ENCODE measurements at regions not wholly inside any gene's neighbourhood (a gene's known extent, or its start where the extent isn't known, plus 50 kb on each side); places are given as distances from the start of the nearest gene placed in this dataset.
"Not testable (repeated sequence)": the region's sequence is repeated elsewhere in the genome, so short reads cannot be mapped to it uniquely, and the experiment has no call there.

DNA sequence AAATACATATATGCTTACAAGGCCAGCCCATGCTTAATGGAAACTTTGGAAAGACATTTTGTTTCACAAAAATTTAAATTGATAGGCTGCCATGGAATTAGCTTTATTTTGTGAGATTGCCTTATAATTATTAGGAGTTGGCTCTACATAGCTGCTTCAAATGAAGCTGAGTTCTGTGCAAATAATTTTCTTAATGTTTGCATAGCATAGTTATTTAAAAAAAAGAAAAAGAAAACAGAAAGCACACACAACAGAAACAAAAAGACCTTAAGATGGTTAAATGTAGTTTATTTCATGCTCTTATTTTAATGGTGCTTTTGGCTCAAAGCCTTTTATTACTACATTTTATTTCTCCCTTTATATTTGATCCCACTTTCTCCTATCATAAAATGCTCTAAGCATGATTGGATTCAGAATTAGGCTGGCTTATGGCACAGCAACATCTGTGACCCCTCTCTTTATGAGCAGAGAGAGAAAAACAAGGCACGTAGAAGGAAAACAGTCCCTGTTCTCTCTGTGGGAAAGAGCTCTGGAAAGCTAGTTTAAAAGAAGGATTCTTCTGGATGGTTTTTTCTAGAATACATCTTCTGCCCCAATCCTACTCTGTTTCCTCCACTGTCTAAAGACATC is 530.5 kb downstream of the NTRK2 start:
- DNase-seq, result no peak

DNA sequence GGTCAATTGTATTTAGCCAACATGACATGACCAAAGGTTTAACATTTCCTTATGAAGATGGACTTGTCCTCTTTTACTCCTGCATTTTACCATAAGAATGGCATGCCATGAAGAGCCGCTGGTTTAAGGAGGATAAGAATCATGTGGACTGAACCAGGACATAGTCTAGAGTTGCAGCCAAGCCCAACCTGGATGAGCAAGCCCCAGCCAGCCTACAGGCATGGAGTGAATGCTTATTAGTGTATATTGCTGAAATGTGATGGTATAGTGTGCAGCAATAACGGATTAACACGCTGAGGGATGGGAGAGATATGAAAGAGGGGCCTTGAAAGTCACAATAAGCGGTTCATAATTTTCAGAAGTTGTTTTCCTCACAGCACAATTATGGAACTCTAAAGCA is 523.2 kb downstream of the NTRK2 start:
- no peak for DNase-seq

DNA sequence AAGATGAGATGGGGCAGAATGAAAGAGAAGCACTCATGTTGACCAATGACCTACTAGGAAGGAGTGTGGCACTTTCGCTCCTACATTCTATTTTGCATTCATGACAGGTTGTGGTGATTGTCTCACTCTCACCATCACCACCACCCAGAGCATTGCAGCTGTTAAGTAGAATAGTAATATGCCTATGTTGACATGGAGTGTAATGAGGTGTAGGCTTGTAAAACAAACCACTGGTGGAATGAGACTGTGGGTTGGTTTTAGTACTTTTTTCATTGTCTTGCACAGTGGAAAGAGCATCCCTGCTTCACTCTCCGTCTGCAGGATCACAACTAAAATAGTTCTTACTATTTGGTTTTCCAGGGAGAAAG is 516.7 kb downstream of the NTRK2 start:
- DNase-seq, result no peak

DNA sequence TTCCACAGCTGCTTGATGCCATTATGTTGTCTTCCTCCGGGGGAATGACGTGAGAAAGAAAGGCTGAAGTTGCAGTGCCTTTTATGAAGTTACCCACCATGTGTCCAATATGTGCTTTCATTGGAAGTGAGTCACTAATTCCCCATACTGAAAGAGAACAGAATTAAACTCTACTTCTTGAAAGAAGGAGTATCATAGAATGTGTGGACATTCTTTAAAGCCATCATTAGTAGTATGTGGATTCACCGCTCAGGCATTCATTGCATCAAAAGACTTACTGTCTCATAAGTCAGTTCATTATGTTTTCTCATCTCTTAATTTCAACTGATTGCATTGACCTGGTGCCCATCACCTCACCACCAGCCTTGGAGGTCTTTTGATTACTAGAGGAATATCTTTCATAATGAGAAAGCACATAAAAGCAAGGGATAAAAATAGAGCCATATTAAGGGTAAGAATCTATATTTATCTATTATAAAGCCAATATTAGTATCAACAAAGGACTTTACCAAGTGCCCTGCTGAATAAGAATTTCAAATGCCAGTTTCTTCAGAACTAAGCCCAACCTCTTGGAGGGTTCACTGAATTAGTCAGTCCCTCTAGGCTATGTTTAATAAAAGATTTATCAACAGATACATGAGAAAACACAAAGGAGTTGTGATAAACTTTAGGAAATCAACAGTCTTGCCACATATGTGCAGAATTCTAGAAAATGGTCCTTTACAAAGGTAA is 516.1 kb downstream of the NTRK2 start:
- no peak for DNase-seq

DNA sequence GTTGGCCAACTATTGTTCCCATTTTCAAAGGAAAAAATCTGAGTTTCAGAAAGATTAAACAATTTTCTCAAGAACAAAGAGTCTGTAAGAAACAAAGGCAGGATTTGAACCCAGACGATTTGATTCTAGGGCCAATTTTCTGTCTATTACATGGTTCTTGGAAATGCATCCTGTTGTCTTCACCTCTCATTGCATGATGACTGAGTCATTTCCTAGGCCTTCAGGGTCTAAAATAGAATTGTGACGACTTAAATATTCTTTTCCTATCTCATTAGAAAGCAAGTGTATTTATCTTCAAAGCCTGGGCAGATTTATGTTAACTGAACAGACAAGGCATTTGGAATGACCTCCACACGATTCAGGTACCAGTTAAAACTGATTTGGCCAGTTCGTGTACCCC is 512.9 kb downstream of the NTRK2 start:
- DNase-seq, result no peak

DNA sequence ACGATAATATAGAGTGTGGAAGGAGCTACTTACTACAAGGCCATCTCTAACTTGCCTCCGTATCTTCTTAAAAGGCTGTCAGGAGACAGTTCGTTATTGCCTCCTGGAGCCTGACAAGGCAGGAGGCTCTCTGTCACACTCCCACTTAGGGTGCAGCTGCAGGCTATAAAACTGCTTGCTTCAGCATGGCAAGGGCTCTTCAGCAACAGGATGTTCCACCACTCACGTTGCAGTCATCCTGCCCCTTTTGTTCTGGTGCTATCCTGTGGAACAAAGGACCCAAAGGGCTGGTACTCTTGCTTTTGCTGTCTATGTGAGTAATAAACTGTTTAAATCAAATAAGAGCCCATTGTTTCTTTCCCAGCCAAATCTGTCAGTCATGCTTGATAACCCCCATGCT is 508.9 kb downstream of the NTRK2 start:
- DNase-seq, result no peak

DNA sequence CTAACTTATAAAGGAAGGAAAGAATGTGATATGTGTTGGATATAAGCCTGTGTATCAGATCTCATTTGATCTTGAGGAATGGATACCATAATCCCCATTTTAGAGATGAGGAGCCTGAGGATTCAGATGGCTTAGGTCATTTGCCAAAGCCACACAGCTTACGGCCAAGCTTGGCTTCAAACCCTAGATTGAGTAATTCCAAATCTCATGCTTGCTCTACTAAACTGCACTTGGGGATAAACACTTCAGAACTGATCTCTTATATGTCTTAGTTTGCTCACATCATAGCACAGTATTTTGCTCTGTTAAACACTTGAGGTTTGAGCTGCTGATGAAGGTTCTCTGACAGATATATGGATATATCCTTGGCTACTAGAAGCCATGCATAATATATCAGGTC is 504.4 kb downstream of the NTRK2 start:
- DNase-seq, result no peak

DNA sequence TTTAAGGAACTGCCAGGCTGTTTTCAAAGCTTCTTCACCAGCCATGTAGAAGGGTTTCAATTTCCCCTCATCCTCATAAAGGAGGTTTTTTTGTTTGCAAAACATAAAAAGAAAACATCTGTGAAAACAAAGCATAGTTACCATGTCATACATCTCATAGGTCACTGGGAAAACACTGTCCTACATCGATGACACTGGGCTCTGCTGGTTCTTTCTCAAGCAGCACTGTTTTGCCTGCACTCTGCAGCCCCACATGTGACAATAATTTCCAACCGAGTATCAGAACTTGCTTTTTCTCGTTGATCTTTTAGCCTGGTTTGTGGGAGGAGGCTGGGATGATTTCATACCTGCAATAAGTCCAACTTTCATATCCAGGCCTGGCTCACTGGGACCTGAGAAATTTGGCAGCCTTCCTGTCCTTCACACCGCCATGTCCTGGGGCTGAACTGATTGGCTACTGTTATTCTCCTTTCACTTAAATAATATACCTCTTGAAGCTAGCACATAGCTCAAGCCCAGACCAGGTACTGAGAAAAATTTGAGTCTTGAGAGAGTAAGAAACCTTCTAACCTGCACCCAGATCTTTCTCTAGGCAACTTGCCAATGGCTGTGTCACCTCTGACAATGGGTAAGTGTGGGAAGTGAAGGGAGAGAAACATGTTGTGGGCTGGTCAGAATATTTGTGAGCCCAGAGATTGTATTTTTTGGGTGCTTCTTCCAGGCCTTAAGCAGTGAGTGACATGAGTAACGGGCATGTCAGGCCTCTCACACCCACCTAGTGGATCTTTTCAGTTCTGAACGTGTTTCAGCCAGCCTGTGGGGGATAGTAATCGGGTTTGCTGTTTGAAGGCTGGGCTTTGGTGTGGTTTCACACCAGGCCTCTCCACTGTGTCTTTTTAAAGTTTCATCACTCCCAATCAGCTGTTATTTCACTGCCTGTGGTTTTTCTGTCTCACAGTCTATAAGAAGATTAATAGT is 502.8 kb downstream of the NTRK2 start:
- no peak for DNase-seq

DNA sequence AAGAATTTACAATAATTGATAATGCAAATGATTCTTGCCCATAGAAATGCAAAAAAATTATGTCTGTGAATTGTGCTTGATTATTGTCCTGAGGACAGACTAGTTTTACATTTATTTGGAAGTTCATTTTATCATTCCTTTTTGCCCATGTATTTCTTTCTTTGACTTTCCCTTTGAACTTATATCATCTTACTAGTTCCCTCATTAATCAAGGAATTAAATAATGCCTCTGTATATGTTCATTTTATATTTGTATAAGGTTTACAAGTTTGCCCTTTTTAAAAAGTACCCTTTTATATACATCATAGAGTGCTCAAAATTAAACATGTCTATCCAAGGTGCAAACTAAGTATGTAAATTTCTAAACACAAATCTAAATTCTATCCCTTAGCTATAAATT is 501.6 kb downstream of the NTRK2 start:
- DNase-seq, result no peak

DNA sequence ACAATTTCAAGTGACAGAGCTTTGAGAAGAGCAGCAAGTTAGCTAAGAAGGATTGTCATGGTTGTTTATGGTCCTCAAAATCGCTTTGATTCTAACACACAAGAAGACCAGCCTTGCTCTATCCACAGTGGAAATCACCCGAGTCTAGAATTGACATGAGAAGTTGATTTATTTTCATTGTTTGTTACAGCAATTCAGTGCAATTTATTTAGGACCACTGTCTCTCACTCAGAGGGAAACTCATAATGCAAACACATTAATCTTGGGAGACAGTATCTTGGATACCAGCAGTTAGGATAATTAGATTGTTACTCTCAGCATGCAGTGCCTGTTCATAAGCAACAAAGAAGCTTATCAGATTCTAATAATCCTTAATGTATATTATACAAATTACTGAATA is 498.9 kb downstream of the NTRK2 start:
- no peak for DNase-seq

DNA sequence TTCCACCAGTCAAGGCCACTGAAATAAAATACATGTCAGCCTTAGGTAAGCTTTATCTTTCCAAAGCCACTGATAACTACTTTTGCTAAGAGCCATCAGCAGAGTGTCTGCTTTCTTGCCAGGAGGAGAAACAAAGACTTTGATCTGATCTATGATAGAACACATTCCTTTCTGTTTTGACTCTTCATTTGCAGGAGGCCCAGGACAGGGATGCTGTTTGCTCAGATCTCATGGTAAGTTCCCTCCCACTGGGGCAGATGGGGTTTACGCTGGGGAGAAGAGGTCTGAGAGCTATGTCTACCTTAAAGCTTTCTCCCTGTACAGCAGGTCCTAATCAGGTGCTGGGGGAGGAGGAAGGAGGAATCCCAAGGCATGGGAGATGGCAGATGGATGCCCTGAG is 497.6 kb downstream of the NTRK2 start:
- no peak for DNase-seq

DNA sequence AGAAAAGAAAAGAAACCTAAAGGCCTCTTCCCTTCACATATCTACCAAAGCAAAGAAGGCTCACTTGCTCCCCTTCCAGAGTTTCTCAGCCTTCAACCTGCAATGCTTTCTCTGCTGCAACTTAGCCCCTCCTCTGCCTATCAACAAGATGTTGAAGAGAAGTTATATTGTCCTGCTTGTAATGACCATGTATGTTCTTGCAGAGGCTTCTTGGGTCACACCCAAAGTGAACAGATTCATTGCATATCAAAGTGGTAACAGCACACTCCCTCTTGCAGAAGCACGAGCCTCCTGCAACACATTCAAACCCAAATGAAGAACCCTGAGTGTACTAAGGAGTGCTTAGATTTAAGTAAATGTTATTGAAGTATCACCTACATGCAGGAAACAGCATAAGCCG is 494.3 kb downstream of the NTRK2 start:
- DNase-seq, result no peak

DNA sequence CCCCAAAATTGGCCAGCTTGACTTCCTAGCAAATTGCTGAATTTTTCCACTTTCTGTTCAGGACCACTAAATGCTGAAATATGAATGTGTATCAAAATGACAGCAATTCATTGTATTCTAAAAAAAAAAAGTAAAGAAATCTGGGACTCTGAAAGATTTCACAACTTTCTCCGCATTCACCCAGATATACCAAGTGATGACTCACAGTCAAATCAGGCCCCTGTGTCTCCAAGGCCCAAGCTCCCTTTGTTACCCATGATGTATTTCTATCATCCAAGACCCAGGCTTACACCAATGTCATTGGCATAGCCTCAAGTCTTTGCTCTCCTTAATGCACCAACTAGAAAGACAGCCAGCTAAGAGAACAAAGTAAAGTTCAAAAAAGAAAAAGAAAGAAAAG is 493.9 kb downstream of the NTRK2 start:
- DNase-seq, result no peak

DNA sequence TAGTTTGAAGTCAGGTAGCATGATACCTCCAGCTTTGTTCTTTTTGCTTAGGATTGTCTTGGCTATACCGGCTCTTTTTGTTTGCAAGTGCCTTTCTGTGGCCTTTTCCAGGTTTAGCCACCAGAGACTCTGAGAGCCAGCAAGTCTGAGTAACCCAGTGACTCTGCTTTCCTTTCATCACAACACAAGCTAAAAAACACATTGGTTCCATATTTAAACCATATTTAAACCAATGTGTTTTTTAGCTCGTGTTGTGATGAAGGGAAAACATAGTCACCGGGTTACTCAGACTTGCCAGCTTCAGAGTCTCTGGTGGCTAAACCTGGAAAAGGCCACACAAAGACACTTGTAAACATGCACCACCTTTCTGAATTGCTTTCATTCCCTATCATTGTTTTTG is 493.3 kb downstream of the NTRK2 start:
- no peak for DNase-seq

DNA sequence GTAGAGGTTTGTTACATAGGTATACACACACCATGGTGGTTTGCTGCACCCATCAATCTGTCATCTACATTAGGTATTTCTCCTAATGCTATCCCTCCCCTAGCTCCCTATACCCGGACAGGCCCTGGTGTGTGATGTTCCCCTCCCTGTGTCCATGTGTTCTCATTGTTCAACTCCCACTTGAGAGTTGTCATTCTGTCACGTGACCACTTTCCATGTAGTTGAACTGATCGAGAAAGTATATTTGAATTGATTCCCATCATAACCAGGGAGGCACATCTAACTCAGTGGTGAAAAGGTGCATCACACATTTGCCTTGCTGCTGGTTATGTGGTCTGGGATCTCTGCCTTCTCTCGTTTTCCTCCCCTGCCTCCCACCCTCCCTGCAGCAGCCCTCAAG is 491.4 kb downstream of the NTRK2 start:
- not testable (repeated sequence) for DNase-seq

DNA sequence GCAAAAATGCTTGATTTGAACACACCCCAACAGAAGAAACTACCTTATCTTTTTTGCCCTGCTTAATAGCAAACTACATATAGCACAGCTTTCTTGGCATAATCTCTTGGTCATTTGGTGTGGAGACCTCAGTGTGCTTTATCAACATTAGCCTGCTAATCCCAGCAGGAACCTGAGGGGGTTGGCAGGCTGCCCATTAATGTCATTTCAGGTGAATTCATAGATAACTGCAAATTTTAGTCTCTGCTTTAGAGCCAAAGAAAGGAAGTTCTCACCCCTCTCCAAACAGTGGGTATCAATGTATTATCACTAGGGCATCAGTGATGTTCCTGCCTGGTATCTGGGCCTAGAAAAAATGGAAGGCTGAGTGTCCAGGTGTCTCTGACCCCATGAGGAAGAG is 489.0 kb downstream of the NTRK2 start:
- no peak for DNase-seq

DNA sequence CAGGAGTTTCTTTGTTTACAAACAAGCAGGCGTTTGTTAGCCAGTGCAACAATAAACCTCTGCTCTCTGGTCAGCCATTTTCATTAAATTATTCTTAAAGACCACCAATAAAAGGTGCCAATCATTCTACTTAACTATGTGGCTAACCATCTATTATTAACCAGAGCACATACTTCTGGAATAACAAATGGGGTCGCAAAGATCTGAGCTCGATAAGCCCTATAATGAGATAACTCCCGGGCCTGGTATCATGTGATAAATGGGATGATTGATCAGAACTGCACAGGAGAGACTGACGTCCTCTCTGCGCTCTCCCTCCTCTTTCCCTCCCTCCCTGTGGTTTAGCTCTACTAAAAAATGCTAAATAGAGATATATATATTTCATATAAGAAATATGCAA is 488.2 kb downstream of the NTRK2 start:
- DNase-seq, result no peak

DNA sequence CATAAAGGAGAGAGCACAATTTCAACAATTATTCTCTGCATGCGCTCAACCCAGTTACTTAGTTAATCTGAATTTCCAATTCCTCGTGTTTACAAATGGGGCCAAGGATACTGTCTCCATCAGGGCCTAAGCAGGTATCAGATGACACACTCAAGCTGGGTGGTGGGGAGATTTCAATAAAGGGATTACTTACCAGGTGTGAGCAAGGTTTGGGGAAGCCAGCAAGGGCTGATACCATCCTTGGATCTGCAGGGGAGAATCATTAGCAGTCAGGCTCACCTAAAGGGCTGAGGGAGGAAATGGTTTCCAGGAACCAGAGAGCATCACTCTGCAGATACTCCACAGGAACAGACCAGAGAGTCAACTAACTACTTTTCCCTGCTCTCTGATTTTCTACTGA is 487.1 kb downstream of the NTRK2 start:
- DNase-seq, result no peak

DNA sequence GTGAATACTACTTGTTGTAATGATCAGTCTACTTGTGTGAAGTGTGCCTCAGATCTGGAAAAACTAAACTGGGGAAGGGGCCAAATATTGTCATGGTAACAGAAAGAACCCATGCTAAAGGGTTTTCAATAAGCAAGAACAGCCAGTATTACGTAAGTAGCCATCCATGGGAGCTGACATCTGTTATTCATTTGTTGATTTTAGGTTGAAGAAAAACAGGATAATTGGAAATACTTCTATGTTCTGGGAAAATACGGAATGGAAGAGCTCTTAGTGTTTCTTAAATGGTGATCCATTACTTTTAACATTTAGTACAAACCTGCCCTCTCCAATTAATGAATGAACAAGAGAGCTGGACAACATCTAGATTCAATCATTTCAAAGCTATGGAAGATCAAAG is 485.8 kb downstream of the NTRK2 start:
- no peak for DNase-seq

DNA sequence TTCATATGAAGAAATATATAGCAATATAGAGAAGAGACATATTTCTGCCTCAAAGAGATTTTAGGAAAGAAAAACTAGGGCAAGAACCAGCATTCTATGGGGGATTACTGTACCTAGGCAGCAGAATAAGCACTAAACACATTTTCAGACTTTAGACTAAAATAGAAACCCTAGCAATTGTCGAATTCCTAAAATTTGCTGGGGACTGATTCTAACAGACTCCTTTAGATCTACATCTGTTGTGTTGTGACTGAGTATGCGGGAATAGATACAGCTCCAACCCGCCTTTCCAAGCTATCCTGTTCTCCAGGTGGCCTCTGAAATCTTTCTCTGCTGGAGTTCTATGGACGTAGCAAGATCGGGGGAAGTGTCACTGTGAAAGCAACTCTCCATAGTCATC is 482.2 kb downstream of the NTRK2 start:
- DNase-seq, result no peak

DNA sequence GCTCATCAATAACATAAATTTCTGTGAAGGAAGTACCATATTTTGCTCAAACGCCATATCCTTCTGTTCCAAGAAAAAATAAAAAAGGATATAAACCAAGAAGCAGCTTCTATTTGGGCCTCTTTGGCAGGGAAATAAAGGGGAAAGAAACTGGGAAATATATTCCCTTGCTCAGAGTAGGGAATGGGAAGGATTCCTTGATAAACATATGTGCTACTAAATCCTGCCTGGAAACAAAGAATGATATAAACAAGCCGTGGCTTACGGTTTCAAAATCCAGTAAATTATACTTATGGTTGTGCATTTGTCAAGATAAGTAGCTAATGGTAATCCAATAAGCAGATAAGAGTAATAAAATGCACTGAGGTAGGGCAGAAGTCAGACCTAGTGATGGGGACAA is 481.6 kb downstream of the NTRK2 start:
- no peak for DNase-seq

DNA sequence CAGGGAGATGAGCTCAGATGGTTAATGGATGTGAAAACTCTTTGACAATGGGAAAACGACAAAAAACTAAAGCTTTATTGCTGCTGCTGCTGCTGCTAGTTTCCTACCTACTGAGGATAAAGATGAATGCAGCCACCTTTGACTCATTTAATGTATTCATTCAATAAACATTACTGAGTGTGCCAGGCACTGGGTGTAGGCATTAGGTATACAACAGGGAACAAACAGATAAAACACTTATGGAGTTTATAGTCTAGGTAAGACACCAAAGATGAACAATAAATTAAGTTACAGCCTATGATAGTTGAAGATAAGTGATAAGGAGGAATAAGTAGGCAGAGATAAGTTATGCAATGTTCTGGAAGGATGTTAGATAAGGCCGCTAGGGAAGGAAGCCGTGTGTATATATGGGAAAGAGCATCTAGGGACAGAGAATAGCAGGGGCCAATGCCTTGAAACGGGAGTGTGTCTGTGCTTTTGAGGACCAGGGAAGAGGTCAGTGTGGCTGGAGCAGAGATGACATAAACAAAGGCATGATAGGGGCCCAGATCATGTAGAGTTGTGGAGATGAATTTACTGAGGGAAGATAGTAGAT is 477.6 kb downstream of the NTRK2 start:
- DNase-seq, result no peak

DNA sequence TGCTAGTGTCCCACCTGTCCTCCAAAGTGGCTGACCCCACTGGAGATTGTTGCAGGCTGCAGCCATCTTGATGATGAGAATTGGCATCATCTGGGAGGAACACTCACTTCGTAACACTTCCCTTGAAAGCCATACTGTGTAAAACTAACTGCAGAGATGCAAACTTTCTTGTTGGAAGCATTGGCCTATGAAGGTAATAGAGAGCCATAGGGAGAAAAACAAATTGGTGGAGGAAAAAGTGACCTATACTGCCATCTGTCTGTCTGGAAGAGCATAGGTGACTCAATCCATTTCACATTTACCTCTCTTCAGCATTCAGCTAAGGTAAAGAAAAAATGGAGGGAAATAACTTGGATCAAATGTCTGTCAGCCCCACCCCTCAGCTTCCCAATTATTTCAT is 473.4 kb downstream of the NTRK2 start:
- DNase-seq, result peak in 1 of 2 experiments; percentile 3

DNA sequence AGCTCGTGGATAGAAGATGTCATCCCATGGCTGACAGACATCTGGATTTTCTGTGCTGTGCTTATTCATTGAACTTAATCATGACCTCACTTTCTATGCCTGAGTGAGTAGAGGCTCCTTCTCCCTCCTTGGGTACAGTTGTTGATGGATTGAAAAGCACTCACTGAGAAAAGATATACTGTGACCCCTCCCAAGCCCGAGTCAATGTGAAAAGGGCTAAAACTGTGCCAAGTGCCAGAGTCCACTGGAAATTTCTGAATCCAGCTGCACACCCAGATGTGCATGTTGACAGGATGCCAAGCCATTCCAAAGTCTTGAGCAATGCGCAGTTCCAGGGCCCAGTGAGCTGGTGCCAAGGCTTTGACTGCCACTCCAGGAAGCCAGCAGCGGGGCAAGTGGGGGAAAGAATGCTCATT is 473.0 kb downstream of the NTRK2 start:
- DNase-seq, result no peak
